Skin of body (tissue), 1 donor: ENCODE measurements at regions not wholly inside any gene's neighbourhood (a gene's known extent, or its start where the extent isn't known, plus 50 kb on each side); places are given as distances from the start of the nearest gene placed in this dataset.

Experiments used
- DNase-seq: peaks from one replicate; lab custom pipeline; 2025; lab: John Stamatoyannopoulos, UW

DNA sequence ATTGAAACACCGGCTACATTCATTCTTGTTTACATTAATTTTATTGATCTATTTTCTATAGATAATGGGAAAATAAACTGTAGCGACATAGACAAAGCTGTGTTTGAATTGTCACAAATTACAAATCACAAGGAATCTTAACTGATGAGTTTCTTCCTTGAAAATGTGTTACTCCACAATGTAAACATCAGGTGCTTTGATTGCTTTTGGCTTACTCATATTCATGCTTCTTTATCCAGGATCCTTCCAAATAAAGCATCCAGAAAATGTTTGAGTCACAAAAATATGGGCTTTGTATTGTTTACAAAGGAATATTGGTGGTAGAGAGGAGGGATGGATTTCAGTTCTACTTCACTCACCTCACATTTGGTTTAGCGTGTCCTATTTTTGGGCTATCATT is 64.0 kb downstream of the BMP2 start:
- DNase-seq = no peak

DNA sequence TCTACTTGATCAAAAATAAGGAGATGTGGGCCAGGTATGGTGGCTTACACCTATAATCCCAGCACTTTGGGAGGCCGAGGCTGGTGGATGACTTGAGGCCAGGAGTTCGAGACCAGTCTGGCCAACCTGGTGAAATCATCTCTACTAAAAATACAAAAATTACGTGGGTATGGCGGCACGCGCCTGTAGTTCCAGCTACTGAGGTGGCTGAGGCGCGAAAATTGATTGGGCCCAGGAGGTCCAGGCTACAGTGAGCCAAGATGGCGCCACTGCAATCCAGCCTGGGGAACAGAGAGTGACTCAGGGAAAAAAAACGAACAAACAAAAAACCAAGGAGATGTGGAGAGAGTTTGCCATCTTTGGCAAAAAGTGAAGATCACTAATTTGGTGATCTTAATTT is 65.3 kb downstream of the BMP2 start:
- no peak for DNase-seq

DNA sequence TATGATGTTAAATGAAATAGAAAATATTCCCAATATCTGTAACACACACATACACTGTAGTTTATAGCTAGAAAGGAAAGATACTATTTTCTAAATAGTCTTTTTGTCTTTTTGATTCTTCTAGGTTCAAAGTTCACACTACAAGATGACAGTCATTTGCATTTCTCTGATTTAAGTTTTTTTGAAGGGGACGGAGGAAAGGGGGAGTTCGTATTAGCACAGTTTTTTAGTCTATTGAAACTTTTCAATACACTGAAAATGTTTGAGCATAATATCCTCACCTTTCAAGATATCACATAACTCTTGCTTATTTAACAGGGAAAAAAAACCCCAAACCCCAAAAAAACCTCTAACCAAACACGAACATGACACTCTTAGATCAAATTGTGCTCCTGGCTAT is 68.1 kb downstream of the BMP2 start:
- no peak for DNase-seq

DNA sequence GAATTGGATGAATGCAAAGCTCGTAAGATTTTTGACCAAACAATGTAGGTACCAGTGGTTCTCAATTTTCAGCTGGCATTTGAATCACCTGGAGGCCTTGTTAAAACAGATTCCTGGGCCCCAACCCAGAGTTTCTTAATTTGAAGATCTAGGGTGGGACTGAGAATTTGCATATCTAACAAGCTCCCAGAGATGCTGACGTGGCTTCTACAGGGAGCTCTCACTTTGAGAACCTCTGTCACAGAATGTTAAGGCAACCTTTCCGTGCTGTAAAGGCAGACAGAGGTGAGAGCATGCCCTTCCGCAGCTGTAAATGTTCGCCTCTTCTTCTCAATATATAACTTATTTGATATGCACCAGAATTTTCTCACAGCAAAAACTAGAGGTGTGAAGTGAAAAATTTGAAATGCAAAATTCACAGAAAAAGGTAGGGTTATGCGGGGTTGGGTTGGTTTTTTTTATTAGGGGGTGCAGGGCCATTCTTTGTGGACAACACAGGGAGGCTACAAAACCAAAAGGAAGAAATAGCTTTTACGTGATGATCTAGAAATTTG is 69.4 kb downstream of the BMP2 start:
- DNase-seq = no peak

DNA sequence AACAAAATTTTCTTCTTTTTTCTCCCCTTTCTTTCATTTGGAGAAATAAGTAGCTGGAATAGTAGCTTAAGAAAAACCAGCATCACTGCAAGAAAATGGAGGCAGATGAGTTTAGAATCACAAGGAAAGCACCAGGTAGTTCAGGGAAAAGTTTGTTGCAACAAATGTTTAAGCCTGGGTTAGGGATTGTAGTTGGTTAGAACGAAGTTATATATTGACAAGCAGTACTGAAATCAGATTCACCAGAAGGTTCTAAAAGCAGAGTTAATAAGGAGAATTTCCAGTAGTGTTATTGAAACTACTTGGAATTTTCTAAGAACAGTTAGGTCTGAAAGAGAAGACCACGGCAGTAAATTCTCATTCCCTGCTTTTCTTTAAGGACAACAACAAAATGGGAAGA is 70.2 kb downstream of the BMP2 start:
- DNase-seq = no peak

DNA sequence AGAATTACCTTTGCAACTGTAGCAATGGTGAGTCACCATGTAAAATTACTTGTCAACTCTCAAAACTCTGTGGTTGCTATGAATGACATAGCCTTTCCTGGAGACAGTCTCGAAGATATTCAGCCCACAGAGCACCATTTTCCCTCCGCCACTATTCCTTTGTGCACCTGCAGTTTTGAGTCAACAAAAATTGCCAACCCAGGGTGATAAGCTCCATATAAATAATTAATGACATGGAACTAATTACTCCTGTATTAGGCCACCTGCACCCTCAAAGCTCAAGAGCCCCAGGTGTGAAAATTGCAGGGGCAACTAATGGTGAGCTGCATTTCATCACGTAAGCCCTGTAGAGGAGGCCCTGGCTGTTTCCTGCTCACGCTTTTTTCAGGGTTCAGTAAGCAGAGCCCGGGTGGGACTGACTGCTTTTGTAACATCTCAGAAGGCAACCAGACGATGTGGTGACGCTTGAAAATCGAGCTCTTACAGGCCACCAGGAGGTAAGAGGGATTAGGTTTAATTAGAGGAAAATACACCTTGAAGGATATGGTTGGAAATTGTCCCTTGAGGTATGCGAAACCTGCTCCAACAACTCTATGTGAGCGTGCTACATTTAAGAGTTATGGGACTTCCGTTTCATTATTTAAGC is 70.8 kb downstream of the BMP2 start:
- DNase-seq = no peak

DNA sequence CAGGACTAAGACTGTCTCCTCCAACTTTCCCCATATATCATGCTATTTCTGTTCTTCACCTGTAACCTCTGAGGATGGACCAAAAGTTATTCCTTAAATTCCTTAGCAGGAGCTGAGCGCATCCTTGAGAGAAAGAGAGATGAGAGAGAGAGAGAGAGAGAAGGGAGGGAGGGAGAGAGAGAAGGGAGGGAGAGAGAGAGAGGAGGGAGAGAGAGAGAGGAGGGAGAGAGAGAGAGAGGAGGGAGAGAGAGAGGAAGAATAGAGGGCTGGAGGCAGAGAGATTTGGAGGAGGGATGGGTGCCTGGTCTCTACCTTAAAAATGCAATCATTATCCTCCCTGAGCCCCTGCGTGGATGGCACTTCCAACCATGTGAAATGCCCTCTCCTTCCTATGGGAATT is 73.6 kb downstream of the BMP2 start:
- DNase-seq = no peak

DNA sequence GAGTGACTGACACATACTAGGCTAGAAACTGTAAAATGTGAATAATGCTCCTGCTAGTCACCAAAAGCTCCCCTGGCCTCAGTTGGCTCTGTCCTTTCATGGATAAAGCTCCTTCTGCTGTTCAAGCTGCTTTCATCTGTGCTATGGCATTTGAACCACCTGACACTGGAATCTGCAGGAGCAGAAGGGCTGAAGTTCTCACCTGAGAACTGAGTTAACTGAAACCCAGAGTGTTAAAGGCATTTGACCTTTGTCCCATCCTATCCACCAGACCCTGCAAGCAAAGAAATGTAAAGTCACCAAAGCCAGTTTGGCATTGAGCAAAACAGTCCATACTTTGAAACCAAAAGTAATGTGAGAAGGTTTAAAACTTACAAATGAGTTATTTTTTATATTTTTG is 77.7 kb downstream of the BMP2 start:
- no peak for DNase-seq

DNA sequence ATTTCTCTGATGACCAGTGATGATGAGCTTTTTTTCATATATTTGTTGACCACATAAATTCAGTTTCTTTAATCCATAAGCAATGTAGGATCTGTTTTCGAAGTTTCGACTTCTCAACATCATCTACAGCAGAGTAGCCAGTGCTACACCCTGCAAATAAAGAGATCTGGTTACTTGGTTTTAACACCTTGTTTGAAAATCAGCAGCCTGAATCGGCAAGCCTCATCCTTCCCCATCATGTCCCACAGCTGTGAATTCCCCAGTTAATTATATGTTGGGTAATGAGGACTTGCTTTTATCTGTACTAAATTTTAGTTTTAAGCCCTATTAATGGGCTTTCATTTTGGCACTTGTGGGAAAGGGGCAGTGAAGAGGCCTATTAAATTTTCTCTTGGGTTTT is 80.6 kb downstream of the BMP2 start:
- no peak for DNase-seq

DNA sequence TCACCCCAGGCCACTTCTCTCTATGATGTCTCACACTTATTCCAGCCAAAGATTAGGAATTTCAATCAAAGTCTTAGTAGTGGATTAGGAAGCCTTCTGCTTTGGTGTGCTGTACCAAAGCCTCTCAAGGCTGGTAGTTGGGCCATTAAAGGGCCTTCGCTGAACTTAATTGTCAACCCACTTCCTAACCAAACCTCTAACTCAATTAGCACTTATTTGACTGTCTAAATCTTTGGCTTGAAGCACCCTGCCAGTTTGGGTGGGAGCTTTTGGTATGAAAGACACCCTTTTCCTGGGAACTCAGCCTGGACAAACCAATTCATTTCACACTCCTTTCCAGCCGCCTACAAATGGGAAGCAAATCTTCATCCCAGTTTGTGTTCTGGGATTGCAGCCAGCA is 81.5 kb downstream of the BMP2 start:
- DNase-seq = no peak

DNA sequence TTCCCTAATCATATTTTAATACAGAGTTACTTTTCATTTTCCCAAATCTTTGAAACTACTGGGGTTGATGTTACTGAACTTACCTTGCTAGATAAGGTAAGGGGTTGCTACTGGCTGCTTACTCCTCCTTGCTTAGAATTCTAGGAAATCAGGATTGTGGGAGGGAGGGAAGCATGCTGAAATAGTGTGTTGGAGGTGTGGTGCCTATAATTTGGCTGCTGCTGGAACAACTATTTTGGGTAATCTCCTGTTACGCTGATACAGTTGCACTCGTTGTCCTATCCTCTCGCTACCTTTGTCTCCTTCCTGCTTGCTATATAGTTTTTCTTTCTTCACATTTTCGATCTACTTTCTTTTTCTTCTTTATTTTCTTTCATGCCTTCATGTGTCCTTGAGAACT is 83.7 kb downstream of the BMP2 start:
- DNase-seq = no peak

DNA sequence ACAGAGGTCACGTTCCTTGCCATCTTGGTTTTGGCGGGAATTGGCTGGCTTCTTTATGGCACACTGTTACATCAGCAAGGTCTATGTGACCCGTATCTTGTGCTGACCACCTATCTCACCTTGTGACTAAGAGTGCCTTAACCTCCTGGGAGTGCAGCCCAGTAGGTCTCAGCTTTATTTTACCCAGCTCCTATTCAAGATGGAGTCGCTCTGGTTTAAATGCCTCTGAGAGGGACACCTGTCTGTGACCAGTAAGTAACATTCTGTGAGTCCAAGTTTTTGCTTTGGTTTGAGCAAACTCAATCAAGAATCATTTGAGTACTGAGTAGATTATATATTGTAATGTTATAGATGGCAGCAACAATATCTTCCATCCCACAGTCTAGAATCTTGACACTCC is 85.0 kb downstream of the BMP2 start:
- DNase-seq = no peak

DNA sequence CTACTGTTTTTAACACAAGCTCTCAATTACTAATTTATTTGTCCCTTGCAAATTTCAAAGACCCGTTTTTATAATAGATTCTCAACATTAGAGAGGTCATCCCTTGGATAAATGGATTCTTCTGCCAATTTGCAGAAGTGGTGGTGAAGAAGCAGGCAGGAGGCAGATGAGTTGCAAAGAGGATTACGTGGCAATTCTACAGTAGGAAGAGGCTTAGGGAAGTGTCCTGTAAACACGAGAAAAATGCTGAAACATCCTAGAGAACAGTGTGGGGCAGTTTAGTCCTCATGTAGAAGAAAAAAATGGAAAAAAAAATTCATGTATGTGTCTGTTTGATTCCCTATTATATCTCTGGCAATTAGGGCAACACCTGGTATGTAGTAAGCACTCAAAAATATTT is 87.6 kb downstream of the BMP2 start:
- no peak for DNase-seq

DNA sequence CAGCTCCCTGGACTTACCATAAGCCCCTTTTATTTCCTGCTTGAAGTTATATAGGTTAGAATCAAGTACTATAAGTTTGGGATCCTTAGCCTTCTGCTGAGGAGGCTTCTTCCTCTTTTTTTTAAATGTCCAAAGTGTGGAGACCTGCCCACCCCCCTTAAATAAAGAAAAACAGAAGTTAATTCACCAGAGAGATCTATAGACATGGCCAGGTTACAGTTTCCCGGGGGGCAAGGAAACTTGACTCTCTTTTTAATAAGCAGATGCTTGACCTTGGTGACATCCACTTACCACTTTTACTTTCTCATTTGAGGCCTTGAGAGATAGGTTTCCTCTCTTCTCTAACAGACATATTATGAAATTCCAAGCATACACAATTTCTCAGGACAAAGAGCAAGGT is 88.3 kb downstream of the BMP2 start:
- no peak for DNase-seq

DNA sequence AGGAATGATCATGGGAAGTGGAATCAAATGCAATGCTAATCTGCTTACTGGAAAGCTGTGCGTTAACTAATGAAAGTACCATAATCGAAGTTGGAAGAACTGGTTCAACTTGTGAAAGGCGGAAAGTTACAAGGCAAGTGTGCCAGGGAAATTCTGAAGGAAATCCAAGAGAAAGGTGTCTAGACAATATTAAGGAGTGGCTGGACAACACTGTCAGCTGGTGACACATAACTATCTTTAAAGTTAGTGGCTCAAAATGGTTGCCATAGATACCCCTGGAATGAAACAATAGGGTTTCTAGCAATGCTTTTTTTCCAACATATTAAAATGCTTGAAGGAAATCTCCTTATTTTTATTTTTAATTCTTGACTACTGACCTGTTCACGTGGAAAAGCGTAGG is 90.4 kb downstream of the BMP2 start:
- no peak for DNase-seq

DNA sequence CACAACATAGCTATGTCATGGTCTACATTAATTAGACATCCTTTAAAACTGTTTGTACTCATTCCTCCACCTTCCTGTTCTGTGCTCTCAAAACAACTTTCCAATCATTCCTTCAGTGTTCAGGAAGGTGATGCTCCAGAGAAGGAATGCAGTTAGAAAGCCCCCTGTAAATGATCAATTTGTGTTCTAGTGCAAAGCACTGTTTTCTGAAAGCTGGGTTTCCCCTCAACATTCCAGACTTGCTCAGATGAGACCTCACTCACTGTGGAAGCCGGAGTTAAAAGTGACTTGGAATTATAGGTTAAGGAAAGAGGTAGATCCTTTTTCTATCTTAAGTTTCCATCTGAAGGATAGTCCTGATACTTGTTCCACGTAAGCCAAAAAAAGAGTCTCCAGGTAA is 95.9 kb downstream of the BMP2 start:
- no peak for DNase-seq

DNA sequence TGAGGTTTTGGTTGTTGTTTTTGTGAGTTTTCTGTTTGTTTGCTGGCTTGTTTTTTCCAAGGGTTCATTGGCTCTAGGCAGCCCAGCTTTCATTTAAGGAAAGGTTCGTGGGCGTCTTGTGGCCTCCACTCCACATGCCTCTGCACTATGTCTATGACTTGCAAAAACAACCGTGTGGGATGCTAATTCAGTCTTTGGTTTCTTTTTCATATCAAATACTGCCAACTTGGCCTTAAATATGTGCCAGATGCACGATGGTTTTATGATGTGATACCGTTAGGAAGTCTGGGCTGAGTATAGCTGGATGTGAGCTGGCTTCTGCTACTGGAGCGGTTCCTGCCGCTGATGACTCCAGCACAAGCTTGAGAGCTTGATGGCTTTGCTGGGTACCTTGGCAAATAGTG is 96.3 kb downstream of the BMP2 start:
- no peak for DNase-seq

DNA sequence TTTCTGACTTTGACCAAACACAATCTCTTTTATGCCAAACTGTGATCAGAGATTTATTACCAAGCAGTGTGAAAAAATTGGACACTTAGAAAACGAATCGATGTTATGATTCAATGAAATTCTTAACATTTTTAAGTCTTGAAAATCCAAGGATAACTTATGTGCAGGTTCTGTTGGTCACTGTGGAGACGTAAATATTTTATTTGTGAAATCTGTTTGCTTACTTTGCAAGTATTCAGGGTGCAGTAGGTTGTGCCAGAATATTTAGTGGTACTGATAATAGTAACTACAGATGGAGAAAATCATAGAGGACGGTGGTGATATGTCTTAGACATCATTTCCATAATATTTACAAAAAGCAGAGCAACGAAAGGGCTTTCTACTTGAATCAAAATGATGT is 97.3 kb downstream of the BMP2 start:
- no peak for DNase-seq

DNA sequence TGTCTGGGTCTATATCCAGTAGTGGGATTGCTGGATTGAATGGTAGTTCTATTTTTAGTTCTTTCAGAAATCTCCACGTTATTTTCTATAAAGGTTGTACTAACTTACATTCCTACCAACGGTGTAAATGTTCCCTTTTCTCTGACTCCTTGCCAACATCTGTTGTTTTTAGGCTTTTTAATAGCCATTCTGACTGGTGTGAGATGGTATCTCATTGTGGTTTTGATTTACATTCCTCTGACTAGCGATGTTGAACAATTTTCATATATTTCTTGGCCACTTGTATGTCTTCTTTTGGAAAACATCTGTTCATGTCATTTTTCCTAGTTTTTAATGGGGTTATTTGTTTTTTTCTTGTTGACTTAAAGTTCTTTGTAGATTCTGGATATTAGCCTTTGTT is 99.3 kb downstream of the BMP2 start:
- no peak for DNase-seq

DNA sequence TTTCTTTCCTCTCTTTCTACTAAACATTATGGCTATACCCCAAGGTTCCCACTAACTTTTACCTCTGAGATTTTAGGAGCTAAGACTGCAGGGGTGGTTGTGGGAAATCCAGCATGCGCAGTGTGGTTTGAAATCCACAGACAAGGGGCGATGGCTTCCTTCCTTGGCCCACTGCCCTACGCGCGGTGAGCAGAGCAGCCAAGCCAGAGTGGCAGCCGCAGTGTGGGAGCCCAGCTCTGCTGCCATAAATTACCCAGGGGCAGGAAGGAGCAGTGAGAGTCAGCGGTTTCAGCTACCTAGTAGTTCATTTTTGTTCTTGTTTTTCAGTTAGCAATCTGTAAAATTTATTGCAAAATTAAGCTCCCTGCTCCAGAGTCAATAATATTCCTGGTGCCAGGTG is 101.4 kb downstream of the BMP2 start:
- no peak for DNase-seq

DNA sequence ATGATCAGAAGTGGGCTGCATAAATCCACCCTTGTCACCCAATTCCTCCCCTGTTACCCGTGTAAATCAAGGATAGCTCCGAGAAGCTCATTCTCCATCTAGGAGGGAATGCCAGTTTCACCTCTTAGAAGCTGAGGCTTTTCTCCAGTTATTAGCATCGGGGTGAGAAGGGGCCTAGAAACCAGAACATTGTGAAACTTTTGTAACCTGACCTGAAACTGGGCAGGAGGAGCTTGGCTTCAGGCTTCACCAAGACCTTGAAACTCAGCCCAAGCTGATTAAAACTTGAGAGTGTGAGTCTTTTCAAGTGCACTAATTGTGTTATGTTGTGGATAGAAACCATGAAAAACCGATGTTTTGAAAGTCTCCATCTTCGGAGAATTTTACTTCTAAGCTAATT is 103.1 kb downstream of the BMP2 start:
- DNase-seq = no peak

DNA sequence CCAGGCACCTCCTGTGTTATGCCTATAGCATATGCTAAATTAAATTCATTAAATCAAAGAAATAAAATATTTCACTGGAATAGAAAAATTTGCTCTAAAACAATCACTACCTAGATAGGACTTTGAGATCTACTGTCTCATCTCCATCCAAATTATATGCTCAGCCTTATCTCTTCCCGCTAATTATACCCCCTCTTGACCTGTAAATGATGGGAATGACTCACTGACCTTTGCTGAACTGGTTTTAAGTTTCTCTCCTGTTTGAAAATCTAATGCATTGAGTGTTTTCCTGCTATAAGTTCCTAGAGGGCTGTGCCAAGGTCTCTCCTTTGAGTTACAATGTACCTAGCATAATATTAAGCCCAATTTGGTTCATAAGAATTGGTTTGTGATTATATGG is 110.1 kb downstream of the BMP2 start:
- no peak for DNase-seq

DNA sequence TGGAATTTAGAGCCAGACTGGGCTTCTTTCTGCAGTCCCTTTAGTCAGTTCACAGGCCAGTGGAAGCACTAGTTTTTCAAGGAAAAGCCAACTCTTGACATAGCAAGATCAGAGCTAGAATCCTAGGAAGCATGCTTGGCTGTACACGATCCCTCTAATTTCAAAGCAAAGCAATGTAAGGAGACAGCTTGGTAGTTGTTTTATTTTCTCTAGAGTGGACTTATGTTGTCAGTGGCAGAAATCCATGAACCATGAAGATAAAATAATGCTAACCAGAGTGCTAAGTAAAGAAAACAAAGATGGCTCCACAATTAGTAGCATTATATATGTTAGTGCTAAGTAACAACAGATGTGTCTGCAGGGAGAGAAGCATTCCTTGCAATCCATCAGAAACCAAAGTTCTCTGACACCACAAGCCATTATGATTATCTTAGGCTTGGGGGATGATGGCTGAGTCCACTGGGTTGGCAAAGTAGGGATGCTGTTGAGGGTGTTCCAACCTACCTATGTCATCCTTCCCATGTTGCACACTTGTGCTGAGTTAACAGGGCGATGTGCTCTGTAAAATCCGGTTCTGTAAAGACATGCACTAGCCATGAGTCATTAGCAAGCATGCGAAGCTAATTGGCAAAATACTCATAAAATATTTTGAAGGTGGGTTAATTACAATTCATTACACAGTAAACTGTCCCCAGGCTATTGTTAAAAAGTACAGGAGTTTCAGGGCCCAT is 115.2 kb downstream of the BMP2 start:
- peak; percentile 34 for DNase-seq
